K562 (cell line): ENCODE measurements at regions not wholly inside any gene's neighbourhood (a gene's known extent, or its start where the extent isn't known, plus 50 kb on each side); places are given as distances from the start of the nearest gene placed in this dataset.

Experiments
- BACH1 ChIP-seq: fragments of 200-800 bp; sonication (Bioruptor generic); IDR thresholded peaks from 2 replicates; pipeline ENCODE4 v1.6.1; 2016; ENCODE audit warnings: missing genetic modification characterization, missing compliant biosample characterization
- HDAC2 ChIP-seq: fragments of 450-650 bp; IDR thresholded peaks from 2 replicates; pipeline ENCODE4 v1.6.1; 2016; ENCODE audit warnings: mild to moderate bottlenecking
- PRPF4 ChIP-seq: fragments of 200-400 bp; formaldehyde crosslinking; IDR thresholded peaks from one replicate; pipeline ENCODE4 v1.6.1; 2017; ENCODE audit warnings: low read length, low read depth, mild to moderate bottlenecking; ENCODE audit not compliant: insufficient read depth, poor library complexity, severe bottlenecking
- RFX5 ChIP-seq: IDR thresholded peaks from 2 replicates; pipeline ENCODE4 v1.6.1; 2011; ENCODE audit warnings: low read depth, mild to moderate bottlenecking, improper control_type of control experiment, low read length
- TF ChIP-seq, protein P1 (sequence below): sonication (generic); formaldehyde crosslinking; IDR thresholded peaks from 2 replicates; pipeline ENCODE4 v1.8.0; 2023; ENCODE audit warnings: mild to moderate bottlenecking, missing genetic modification reagents

GRCh38 chr12:59131462-59131861 lies 211.2 kb upstream of the LRIG3 start:
- TF ChIP-seq, protein P1, sequence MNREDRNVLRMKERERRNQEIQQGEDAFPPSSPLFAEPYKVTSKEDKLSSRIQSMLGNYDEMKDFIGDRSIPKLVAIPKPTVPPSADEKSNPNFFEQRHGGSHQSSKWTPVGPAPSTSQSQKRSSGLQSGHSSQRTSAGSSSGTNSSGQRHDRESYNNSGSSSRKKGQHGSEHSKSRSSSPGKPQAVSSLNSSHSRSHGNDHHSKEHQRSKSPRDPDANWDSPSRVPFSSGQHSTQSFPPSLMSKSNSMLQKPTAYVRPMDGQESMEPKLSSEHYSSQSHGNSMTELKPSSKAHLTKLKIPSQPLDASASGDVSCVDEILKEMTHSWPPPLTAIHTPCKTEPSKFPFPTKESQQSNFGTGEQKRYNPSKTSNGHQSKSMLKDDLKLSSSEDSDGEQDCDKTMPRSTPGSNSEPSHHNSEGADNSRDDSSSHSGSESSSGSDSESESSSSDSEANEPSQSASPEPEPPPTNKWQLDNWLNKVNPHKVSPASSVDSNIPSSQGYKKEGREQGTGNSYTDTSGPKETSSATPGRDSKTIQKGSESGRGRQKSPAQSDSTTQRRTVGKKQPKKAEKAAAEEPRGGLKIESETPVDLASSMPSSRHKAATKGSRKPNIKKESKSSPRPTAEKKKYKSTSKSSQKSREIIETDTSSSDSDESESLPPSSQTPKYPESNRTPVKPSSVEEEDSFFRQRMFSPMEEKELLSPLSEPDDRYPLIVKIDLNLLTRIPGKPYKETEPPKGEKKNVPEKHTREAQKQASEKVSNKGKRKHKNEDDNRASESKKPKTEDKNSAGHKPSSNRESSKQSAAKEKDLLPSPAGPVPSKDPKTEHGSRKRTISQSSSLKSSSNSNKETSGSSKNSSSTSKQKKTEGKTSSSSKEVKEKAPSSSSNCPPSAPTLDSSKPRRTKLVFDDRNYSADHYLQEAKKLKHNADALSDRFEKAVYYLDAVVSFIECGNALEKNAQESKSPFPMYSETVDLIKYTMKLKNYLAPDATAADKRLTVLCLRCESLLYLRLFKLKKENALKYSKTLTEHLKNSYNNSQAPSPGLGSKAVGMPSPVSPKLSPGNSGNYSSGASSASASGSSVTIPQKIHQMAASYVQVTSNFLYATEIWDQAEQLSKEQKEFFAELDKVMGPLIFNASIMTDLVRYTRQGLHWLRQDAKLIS (CRISPR knock-in tag), result no peak
- TF ChIP-seq HDAC2 (no peak), BACH1 (tag) (no peak), RFX5 (no peak), PRPF4 (no peak)
